IPS-18a (cell line): ENCODE measurements at regions not wholly inside any gene's neighbourhood (a gene's known extent, or its start where the extent isn't known, plus 50 kb on each side); places are given as distances from the start of the nearest gene placed in this dataset.
"Not testable (repeated sequence)": the region's sequence is repeated elsewhere in the genome, so short reads cannot be mapped to it uniquely, and the experiment has no call there.

Experiments used
- H3K27ac ChIP-seq: one replicate; pipeline ENCODE4 v1.5.1; 2013; ENCODE audit warnings: low read length
- H3K27me3 ChIP-seq: one replicate; pipeline ENCODE4 v1.6.1; 2013; ENCODE audit warnings: mild to moderate bottlenecking, low read length; ENCODE audit not compliant: control insufficient read depth, insufficient read depth
- H3K36me3 ChIP-seq: one replicate; pipeline ENCODE4 v1.6.1; 2013; ENCODE audit warnings: low read depth, low read length; ENCODE audit not compliant: control insufficient read depth
- H3K4me1 ChIP-seq: one replicate; pipeline ENCODE4 v1.6.1; 2013; ENCODE audit warnings: low read depth, low read length; ENCODE audit not compliant: control insufficient read depth
- H3K4me3 ChIP-seq: one replicate; pipeline ENCODE4 v1.5.1; 2013; ENCODE audit warnings: low read length
- H3K9ac ChIP-seq: one replicate; pipeline ENCODE4 v1.6.1; 2013; ENCODE audit warnings: mild to moderate bottlenecking, low read length, moderate library complexity
- H3K9me3 ChIP-seq: one replicate; pipeline ENCODE4 v1.6.1; 2013; ENCODE audit warnings: low read depth, low read length; ENCODE audit not compliant: control insufficient read depth

DNA sequence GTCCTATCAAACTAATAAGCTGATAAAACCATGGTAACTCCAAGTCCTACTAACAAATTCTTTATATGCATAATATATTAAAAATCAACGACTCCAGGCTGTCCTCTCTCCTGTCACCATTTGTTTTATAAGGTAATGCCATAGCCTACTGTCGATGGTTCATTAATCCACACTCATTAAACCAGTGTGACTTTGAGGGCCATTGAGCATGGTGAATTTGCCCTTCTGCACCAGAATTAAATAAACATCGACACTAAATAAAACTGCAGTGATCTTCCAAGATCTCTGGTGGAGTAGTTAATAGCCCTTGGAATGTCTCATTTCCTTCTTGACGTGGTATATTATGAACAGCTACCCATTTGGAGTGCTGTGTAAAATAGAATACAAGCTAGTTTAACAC lies 358.5 kb downstream of the CBLN4 start:
- H3K4me1 ChIP-seq, result no peaks in the 10 kb centered on the region
- H3K27ac ChIP-seq, result no peak overlapping the region
- no peaks in the 10 kb centered on the region for H3K9me3 ChIP-seq
- no peak overlapping the region for H3K9ac ChIP-seq
- no peak overlapping the region for H3K4me3 ChIP-seq
- no peaks in the 10 kb centered on the region for H3K36me3 ChIP-seq
- no peaks in the 10 kb centered on the region for H3K27me3 ChIP-seq

DNA sequence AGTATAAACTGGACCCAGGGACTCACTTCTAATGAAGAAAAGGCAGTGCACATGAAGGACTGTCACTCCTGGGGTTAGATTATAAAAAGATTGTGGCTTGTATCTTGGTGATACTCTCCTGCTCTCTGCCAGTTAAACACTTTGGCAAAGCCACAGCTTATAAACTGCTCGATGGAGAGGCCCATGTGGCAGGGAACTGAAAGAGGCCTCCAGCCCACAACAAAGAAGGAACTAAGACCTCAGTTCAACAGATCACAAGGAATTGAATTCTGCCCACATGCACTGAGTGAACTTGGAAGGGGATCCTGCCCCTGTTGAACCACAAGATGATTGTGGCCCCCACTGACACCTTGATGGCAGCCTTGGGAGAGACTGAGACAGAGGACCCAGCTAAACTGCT lies 363.8 kb downstream of the CBLN4 start:
- H3K4me1 ChIP-seq, result no peaks in the 10 kb centered on the region
- no peak overlapping the region for H3K27ac ChIP-seq
- no peak overlapping the region for H3K9ac ChIP-seq

DNA sequence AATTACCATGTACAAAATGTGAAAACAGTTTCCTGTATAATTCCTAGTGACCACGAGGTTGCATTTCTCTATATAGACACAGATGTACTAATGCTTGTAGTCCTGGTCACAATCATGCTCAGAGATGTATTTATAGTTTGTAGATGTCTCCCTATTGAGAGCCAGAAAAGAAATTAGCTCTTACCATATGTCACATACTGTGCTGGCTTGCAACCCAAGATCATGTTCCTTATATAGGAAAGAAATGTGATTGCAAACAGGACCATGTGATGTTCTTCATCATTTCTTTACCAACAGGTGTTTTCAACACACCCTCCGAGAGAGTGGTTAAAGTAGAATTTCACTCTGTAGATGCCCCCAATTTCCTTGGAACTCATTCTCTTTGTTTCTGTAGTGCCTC lies 369.4 kb downstream of the CBLN4 start:
- H3K27ac ChIP-seq, result no peak overlapping the region
- H3K4me1 ChIP-seq, result peaks cover 12% of the 10 kb centered on the region
- H3K4me3 ChIP-seq, result no peak overlapping the region
- no peaks in the 10 kb centered on the region for H3K27me3 ChIP-seq
- H3K9me3 ChIP-seq, result no peaks in the 10 kb centered on the region
- H3K9ac ChIP-seq, result no peak overlapping the region
- no peaks in the 10 kb centered on the region for H3K36me3 ChIP-seq

More for the DNA sequence above, 363.8 kb downstream of the CBLN4 start:
- Histone ChIP-seq H3K27me3 (no peaks in the 10 kb centered on the region), H3K9me3 (no peaks in the 10 kb centered on the region), H3K4me3 (no peak overlapping the region), H3K36me3 (no peaks in the 10 kb centered on the region)

DNA sequence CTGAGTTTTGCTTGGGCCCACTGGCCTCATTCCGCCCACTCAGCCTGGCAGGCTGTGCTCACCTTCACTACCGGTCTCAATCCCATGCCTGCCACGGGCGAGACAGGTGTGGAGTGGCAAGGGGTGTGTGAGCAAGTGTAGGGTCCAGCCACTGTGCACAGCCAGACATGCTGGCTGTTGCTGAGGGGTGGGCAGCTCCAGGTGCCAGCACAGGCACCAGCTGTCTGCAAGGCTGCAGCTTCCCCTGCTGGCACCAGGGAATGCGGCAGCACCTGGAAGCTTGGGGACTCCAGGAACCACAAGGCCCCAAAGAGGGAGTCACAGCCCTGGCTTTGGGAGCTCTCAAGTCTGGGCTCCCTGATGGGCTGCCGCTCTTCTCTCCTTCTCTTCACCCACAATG lies 372.7 kb downstream of the CBLN4 start:
- no peak overlapping the region for H3K27ac ChIP-seq
- H3K9me3 ChIP-seq, result no peaks in the 10 kb centered on the region
- H3K36me3 ChIP-seq, result no peaks in the 10 kb centered on the region
- no peak overlapping the region for H3K9ac ChIP-seq
- peaks cover 12% of the 10 kb centered on the region for H3K4me1 ChIP-seq
- no peaks in the 10 kb centered on the region for H3K27me3 ChIP-seq
- no peak overlapping the region for H3K4me3 ChIP-seq

DNA sequence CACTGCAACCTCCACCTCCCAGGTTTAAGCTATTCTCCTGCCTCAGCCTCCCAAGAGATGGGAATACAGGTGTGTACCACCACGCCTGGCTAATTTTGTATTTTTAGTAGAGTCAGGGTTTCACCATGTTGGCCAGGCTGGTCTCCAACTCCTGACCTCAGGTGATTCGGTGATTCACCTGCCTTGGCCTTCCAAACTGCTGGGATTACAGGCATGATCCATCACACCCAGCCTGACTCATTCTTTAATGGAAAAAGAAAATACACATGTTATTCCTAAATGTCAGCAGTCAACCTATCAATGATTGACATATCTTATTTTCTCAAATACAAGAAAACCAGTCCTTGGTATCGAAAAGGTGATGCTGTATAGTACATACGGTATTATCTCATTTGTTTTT lies 376.2 kb downstream of the CBLN4 start:
- not testable (repeated sequence) for H3K9me3 ChIP-seq, H3K36me3 ChIP-seq, H3K4me3 ChIP-seq, H3K9ac ChIP-seq, H3K27ac ChIP-seq, H3K27me3 ChIP-seq
- peaks cover 12% of the 10 kb centered on the region for H3K4me1 ChIP-seq

DNA sequence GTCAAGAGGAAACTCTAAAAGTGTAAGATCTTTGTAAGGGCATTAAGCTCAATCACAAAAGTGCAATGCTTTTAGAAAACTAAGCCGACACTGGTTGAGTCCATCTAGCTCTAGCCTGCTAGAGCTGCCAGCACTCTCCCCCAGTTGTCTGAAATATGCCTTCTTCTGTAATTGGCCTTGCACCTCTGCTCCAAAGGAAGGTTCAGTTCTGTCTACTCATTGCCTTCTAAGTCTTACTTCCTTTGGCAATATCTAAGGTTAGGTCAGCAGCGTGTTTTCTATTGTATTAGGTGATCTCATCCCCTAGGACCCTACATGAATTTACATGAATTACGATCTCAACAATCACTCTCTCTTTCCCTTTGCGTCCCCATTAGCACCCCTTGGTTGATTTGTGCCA lies 378.6 kb downstream of the CBLN4 start:
- Histone ChIP-seq H3K27ac (no peak overlapping the region), H3K4me1 (peaks cover 3% of the 10 kb centered on the region), H3K4me3 (no peak overlapping the region), H3K9ac (no peak overlapping the region), H3K36me3 (no peaks in the 10 kb centered on the region), H3K27me3 (no peaks in the 10 kb centered on the region), H3K9me3 (no peaks in the 10 kb centered on the region)

DNA sequence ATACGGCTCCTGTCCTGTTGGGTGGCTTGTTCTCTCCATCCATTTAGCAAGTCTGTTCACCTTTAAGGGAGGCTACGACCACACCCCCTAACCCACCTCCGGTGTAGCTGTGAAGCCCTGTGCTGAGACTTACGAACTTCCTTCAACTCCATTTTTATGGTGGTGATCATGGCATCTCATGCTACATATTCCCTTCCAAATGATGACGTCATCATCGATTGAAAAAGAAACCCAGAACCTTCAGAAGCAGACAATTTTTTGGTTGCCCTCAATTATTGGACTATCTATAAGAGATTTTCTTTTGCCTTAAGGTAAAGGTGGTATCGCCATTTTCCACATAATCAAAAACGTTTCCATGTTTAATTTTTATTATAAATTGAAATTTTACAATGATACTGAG lies 389.0 kb downstream of the CBLN4 start:
- Histone ChIP-seq H3K36me3 (no peaks in the 10 kb centered on the region), H3K4me1 (peaks cover 7% of the 10 kb centered on the region), H3K9me3 (no peaks in the 10 kb centered on the region), H3K4me3 (no peak overlapping the region), H3K27me3 (no peaks in the 10 kb centered on the region), H3K9ac (no peak overlapping the region), H3K27ac (no peak overlapping the region)

DNA sequence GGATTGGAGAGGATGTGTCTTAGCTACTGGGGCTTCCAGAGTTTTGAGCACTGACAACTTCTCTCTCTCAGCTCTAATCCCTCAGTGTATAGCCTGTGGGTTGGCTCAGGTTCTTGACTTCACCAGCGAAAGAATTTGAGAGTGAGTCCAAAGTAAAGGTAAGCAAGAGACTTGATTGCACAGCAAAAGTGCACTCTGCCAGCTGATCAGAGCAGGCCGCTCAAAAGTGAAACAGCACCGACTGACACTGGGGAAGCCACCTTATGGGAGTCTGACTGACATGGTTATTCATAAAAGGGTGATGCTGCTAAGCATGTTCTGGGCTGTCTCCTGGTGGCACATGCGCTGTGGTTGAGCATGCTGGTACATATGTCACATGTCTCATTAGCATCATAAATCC lies 389.5 kb downstream of the CBLN4 start:
- no peaks in the 10 kb centered on the region for H3K27me3 ChIP-seq
- H3K36me3 ChIP-seq, result no peaks in the 10 kb centered on the region
- no peak overlapping the region for H3K9ac ChIP-seq
- no peak overlapping the region for H3K27ac ChIP-seq
- peaks cover 7% of the 10 kb centered on the region for H3K4me1 ChIP-seq
- no peaks in the 10 kb centered on the region for H3K9me3 ChIP-seq
- no peak overlapping the region for H3K4me3 ChIP-seq

DNA sequence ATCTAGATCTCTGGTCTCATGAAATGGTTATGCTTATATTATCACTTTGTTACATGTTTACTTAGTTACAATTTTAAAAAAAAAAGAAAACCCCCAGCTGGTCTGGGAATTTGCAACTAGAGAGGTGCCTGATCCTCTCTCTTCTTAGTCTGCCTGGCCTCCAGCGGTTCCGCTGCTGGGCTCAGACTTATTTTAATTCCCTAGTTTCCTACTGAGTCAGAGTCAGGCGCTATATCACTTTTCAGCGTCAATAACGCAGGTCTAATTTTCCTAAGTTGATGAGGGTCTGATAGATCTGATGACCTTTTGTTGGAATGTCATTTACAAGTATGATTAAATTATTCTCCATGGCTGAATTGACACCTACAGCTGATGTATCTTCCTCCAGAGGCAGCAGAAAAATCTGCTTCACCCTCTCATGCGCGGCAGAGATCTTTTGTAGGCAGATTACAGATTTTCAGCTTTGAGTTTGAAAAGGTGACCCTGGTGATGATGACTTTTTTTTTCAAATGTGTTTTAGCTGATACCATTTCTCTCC lies 391.0 kb downstream of the CBLN4 start:
- Histone ChIP-seq H3K4me3 (no peak overlapping the region), H3K4me1 (peaks cover 7% of the 10 kb centered on the region), H3K27me3 (no peaks in the 10 kb centered on the region), H3K36me3 (no peaks in the 10 kb centered on the region), H3K9ac (no peak overlapping the region), H3K27ac (no peak overlapping the region), H3K9me3 (no peaks in the 10 kb centered on the region)

DNA sequence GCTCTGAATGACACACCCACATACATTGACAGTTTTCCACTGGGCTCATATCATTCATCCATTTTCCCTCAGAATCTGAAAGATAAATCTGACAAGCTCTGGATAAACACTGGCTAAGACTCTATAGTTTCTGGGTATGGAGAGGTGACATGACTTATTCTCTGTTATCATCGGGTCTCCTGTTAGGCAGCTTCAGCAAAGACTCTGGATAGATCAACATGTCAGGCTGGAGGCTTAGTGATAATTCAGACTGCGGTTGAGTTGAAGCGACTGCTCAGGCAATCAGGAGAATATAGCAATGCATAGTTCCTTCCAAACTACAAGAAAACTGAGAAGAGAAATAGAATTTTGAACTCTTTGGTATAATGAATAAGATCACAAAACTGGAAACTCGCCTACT lies 394.6 kb downstream of the CBLN4 start:
- Histone ChIP-seq H3K9ac (no peak overlapping the region), H3K4me3 (no peak overlapping the region), H3K9me3 (no peaks in the 10 kb centered on the region), H3K27ac (no peak overlapping the region), H3K36me3 (no peaks in the 10 kb centered on the region), H3K27me3 (no peaks in the 10 kb centered on the region), H3K4me1 (peaks cover 7% of the 10 kb centered on the region)

DNA sequence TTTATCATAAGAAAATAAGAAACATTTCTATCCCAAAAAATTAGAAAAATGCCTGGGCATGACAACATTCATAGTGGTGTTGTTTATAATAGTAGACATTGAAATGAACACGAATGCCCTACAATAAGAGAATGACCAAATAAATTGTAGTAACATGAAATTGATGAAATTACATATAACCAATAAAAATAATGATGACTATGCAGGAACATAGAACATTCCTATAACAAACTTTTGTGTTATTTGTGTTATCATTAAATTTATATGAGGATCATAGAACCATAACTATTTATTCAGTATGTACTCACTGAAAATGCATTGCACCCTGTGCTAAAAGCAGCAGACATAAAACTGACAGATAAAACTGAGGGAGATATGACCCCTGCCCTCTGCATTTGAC lies 399.7 kb downstream of the CBLN4 start:
- Histone ChIP-seq H3K36me3 (no peaks in the 10 kb centered on the region), H3K27me3 (no peaks in the 10 kb centered on the region), H3K4me3 (no peak overlapping the region), H3K4me1 (no peaks in the 10 kb centered on the region), H3K9ac (no peak overlapping the region), H3K9me3 (no peaks in the 10 kb centered on the region), H3K27ac (no peak overlapping the region)

DNA sequence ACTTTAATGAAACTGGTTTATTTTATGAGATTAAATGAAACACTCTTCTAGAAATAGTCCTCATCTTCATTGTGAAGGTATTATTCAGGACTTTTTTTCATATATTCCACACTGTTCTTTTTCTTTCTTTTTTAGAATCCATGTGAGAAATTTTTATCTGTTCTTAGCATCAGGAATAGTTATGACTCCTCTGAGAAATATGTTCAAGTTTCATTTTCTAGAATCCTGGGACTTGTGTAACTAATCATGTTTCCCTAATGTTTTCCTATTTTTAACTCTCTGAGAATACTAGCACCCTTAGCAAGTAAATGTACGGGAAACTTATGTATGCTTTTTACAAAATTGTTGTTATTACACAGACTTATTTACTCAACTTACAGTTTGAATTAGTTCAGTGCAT lies 407.8 kb downstream of the CBLN4 start:
- Histone ChIP-seq H3K27ac (no peak overlapping the region), H3K27me3 (no peaks in the 10 kb centered on the region), H3K36me3 (no peaks in the 10 kb centered on the region), H3K4me3 (no peak overlapping the region), H3K9me3 (no peaks in the 10 kb centered on the region), H3K4me1 (no peaks in the 10 kb centered on the region), H3K9ac (no peak overlapping the region)
